ENCODE measurements at regions not wholly inside any gene's neighbourhood (a gene's known extent, or its start where the extent isn't known, plus 50 kb on each side); places are given as distances from the start of the nearest gene placed in this dataset.
A peak's percentile ranks its signal among the peaks of the same experiment; 100 is the strongest.

- no peaks in the 10 kb centered on the region for H3K9me3 ChIP-seq
Measured at GRCh38 chr4:101604976-101605375, 185.6 kb upstream of the BANK1 start.

GRCh38 chr4:101600287-101600686, 190.2 kb upstream of the BANK1 start:
- no peak for DNase-seq
- H3K4me1 ChIP-seq, result no peaks in the 10 kb centered on the region
- H3K4me3 ChIP-seq, result no peak overlapping the region
- no peak overlapping the region for H3K9ac ChIP-seq (ENCODE audit: low read depth in 2 of 2, low read length in 2 of 2)
- no peaks in the 10 kb centered on the region for H3K27me3 ChIP-seq
- intact Hi-C loops (cut with DNase I), result no loop called here
- H3K9me3 ChIP-seq, result no peaks in the 10 kb centered on the region
- H3K27ac ChIP-seq, result no peak overlapping the region
- H3K36me3 ChIP-seq, result no peaks in the 10 kb centered on the region
- TF ChIP-seq CTCF (IDR thresholded peaks at IDR 0.05), result no peak

More at GRCh38 chr4:101604976-101605375, 185.6 kb upstream of the BANK1 start:
- no peaks in the 10 kb centered on the region for H3K36me3 ChIP-seq
- no peak for DNase-seq
- H3K27me3 ChIP-seq, result no peaks in the 10 kb centered on the region
- TF ChIP-seq CTCF (IDR thresholded peaks at IDR 0.05), result no peak
- no peak overlapping the region for H3K27ac ChIP-seq
- no peak overlapping the region for H3K9ac ChIP-seq (ENCODE audit: low read depth in 2 of 2, low read length in 2 of 2)
- intact Hi-C loops (cut with DNase I), result no loop called here
- H3K4me3 ChIP-seq, result no peak overlapping the region
- H3K4me1 ChIP-seq, result no peaks in the 10 kb centered on the region

GRCh38 chr4:101599620-101600019, 190.9 kb upstream of the BANK1 start:
- Histone ChIP-seq H3K9me3 (no peaks in the 10 kb centered on the region), H3K4me3 (no peak overlapping the region), H3K9ac (ENCODE audit: low read depth in 2 of 2, low read length in 2 of 2) (no peak overlapping the region), H3K36me3 (no peaks in the 10 kb centered on the region), H3K4me1 (no peaks in the 10 kb centered on the region), H3K27ac (no peak overlapping the region), H3K27me3 (no peaks in the 10 kb centered on the region)
- no peak for TF ChIP-seq CTCF (IDR thresholded peaks at IDR 0.05)
- intact Hi-C loops (cut with DNase I), result loop anchor here (10.0 kb wide), 1 partner anchor 435 kb away; no protein-coding TSS in a partner anchor
- DNase-seq, result no peak

GRCh38 chr4:101596781-101597552, 193.6 kb upstream of the BANK1 start:
- DNase-seq, result no peak
- Histone ChIP-seq H3K27me3 (no peaks in the 10 kb centered on the region), H3K9me3 (no peaks in the 10 kb centered on the region), H3K4me3 (no peak overlapping the region), H3K9ac (ENCODE audit: low read depth in 2 of 2, low read length in 2 of 2) (no peak overlapping the region), H3K27ac (no peak overlapping the region), H3K4me1 (no peaks in the 10 kb centered on the region), H3K36me3 (no peaks in the 10 kb centered on the region)
- intact Hi-C loops (cut with DNase I), result loop anchor here (10.0 kb wide), 1 partner anchor 432 kb away; no protein-coding TSS in a partner anchor
- TF ChIP-seq CTCF (IDR thresholded peaks at IDR 0.05), result no peak

GRCh38 chr4:101594588-101594987, 195.9 kb upstream of the BANK1 start:
- intact Hi-C loops (cut with DNase I), result loop anchor here (10.0 kb wide), 1 partner anchor 430 kb away; no protein-coding TSS in a partner anchor

More at GRCh38 chr4:101594588-101594987, 195.9 kb upstream of the BANK1 start:
- no peaks in the 10 kb centered on the region for H3K27me3 ChIP-seq
- peak; percentile 52 for DNase-seq
- no peaks in the 10 kb centered on the region for H3K9me3 ChIP-seq
- no peaks in the 10 kb centered on the region for H3K36me3 ChIP-seq
- no peak for TF ChIP-seq CTCF (IDR thresholded peaks at IDR 0.05)
- no peak overlapping the region for H3K4me3 ChIP-seq
- no peak overlapping the region for H3K27ac ChIP-seq
- H3K4me1 ChIP-seq, result no peaks in the 10 kb centered on the region
- no peak overlapping the region for H3K9ac ChIP-seq (ENCODE audit: low read depth in 2 of 2, low read length in 2 of 2)
